SK-N-SH treated with all-trans-retinoic acid at 6 μM for 48 hours (cell line): ENCODE measurements at regions not wholly inside any gene's neighbourhood (a gene's known extent, or its start where the extent isn't known, plus 50 kb on each side); places are given as distances from the start of the nearest gene placed in this dataset.
A peak's percentile ranks its signal among the peaks of the same experiment; 100 is the strongest.

Experiments
- ATAC-seq: fragments of 200-7000 bp; cut with Tn5 transposase; 3 replicates; pipeline ENCODE4 v1.9.1; 2020; ENCODE audit warnings: mild to moderate bottlenecking, moderate library complexity
- ARNTL ChIP-seq: fragments of 450-650 bp; formaldehyde crosslinking; IDR thresholded peaks from 2 replicates; pipeline ENCODE4 v1.5.0; 2020; ENCODE audit warnings: low read depth, mild to moderate bottlenecking, moderate library complexity, borderline replicate concordance
- BACH2 ChIP-seq: fragments of 250-450 bp; sonication (Bioruptor Pico); IDR thresholded peaks from 2 replicates; pipeline ENCODE4 v1.9.0; 2021; ENCODE audit warnings: mild to moderate bottlenecking, borderline replicate concordance
- CSDC2 ChIP-seq: fragments of 250-450 bp; sonication (Bioruptor Pico); IDR thresholded peaks from 2 replicates; pipeline ENCODE4 v1.5.0; 2020; ENCODE audit warnings: mild to moderate bottlenecking, moderate library complexity
- ESRRG ChIP-seq: fragments of 250-450 bp; sonication (Bioruptor Pico); IDR thresholded peaks from 2 replicates; pipeline ENCODE4 v1.6.1; 2021; ENCODE audit warnings: mild to moderate bottlenecking
- GLIS3 ChIP-seq: fragments of 250-450 bp; sonication (Bioruptor Pico); IDR thresholded peaks from 2 replicates; pipeline ENCODE4 v1.5.0; 2020; ENCODE audit warnings: mild to moderate bottlenecking, moderate library complexity
- OSR1 ChIP-seq: fragments of 250-450 bp; sonication (Bioruptor Pico); IDR thresholded peaks from 2 replicates; pipeline ENCODE4 v1.8.0; 2022; ENCODE audit warnings: moderate library complexity, mild to moderate bottlenecking, inconsistent platforms
- PPARA ChIP-seq: fragments of 250-450 bp; sonication (Bioruptor Pico); IDR thresholded peaks from 2 replicates; pipeline ENCODE4 v1.5.0; 2020; ENCODE audit warnings: mild to moderate bottlenecking, borderline replicate concordance
- RARB ChIP-seq: fragments of 250-450 bp; sonication (Bioruptor Pico); IDR thresholded peaks from 2 replicates; pipeline ENCODE4 v1.8.0; 2021; ENCODE audit warnings: mild to moderate bottlenecking, moderate library complexity
- SNAI2 ChIP-seq: fragments of 250-450 bp; sonication (Bioruptor Pico); IDR thresholded peaks from 2 replicates; pipeline ENCODE4 v1.5.0; 2020; ENCODE audit warnings: mild to moderate bottlenecking, moderate library complexity
- TCF4 ChIP-seq: fragments of 250-450 bp; sonication (Bioruptor Pico); IDR thresholded peaks from 2 replicates; pipeline ENCODE4 v1.8.0; 2021; ENCODE audit warnings: mild to moderate bottlenecking, moderate library complexity, borderline replicate concordance
- TOX ChIP-seq: fragments of 250-450 bp; sonication (Bioruptor Pico); IDR thresholded peaks from 2 replicates; pipeline ENCODE4 v1.8.0; 2021; ENCODE audit warnings: mild to moderate bottlenecking, moderate library complexity, borderline replicate concordance
- ZC3H10 ChIP-seq: fragments of 250-450 bp; sonication (Bioruptor Pico); IDR thresholded peaks from 2 replicates; pipeline ENCODE4 v1.5.1; 2021; ENCODE audit warnings: mild to moderate bottlenecking, moderate library complexity
- ZFP3 ChIP-seq: fragments of 250-450 bp; sonication (Bioruptor Pico); IDR thresholded peaks from 2 replicates; pipeline ENCODE4 v1.5.0; 2020; ENCODE audit warnings: mild to moderate bottlenecking, moderate library complexity
- ZFP30 ChIP-seq: fragments of 450-650 bp; formaldehyde crosslinking; IDR thresholded peaks from 2 replicates; pipeline ENCODE4 v1.5.0; 2022; ENCODE audit warnings: mild to moderate bottlenecking, moderate library complexity
- ZNF565 ChIP-seq: fragments of 450-650 bp; formaldehyde crosslinking; conservative IDR thresholded peaks from 2 replicates; pipeline ENCODE4 v1.5.0; 2020; ENCODE audit warnings: low read depth, mild to moderate bottlenecking, moderate library complexity
- ZNF70 ChIP-seq: fragments of 450-650 bp; formaldehyde crosslinking; IDR thresholded peaks from 2 replicates; pipeline ENCODE4 v1.5.0; 2020; ENCODE audit warnings: mild to moderate bottlenecking, moderate library complexity
- ZNF8 ChIP-seq: fragments of 450-650 bp; formaldehyde crosslinking; IDR thresholded peaks from 2 replicates; pipeline ENCODE4 v1.5.0; 2020; ENCODE audit warnings: mild to moderate bottlenecking, moderate library complexity
- TF ChIP-seq, protein P1 (sequence below): fragments of 250-450 bp; sonication (Bioruptor Pico); IDR thresholded peaks from 2 replicates; pipeline ENCODE4 v1.5.1; 2020; ENCODE audit warnings: low read depth, mild to moderate bottlenecking, moderate library complexity
- TF ChIP-seq, protein P2 (sequence below): fragments of 250-450 bp; sonication (Bioruptor Pico); IDR thresholded peaks from 2 replicates; pipeline ENCODE4 v1.8.0; 2021; ENCODE audit warnings: low read depth, mild to moderate bottlenecking, moderate library complexity, borderline replicate concordance
- TF ChIP-seq, protein P3 (sequence below): fragments of 250-450 bp; sonication (Bioruptor Pico); IDR thresholded peaks from 2 replicates; pipeline ENCODE4 v1.5.1; 2021; ENCODE audit warnings: mild to moderate bottlenecking, moderate library complexity
- TF ChIP-seq, protein P4 (sequence below): fragments of 250-450 bp; sonication (Bioruptor Pico); IDR thresholded peaks from 2 replicates; pipeline ENCODE4 v1.5.0; 2020; ENCODE audit warnings: mild to moderate bottlenecking, moderate library complexity

DNA sequence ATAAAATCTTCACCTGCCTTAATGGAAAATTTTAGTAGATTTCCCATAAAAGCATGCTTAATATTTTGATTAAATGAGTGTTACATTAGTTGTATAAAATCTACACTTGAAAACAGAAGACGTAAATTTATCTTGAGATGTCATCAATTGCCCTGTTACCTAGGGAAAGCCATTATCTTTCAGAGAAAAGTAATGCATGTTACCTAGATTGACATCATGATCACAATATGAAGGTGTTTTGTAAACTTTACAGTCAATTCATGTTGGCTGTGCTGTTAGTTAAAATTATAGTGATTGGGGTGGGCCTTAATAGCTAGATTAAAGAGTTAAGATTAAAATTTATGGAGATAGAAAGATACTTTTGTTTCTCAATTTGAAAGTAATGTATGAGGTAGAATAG lies 293.2 kb upstream of the PCDH18 start (continued):
- TF ChIP-seq RARB (CRISPR knock-in tag) (no peak), PPARA (CRISPR knock-in tag) (no peak), ZFP3 (no peak), GLIS3 (CRISPR knock-in tag) (no peak), TOX (CRISPR knock-in tag) (no peak), ZNF8 (CRISPR knock-in tag) (no peak), ESRRG (no peak)
- TF ChIP-seq, protein P1, sequence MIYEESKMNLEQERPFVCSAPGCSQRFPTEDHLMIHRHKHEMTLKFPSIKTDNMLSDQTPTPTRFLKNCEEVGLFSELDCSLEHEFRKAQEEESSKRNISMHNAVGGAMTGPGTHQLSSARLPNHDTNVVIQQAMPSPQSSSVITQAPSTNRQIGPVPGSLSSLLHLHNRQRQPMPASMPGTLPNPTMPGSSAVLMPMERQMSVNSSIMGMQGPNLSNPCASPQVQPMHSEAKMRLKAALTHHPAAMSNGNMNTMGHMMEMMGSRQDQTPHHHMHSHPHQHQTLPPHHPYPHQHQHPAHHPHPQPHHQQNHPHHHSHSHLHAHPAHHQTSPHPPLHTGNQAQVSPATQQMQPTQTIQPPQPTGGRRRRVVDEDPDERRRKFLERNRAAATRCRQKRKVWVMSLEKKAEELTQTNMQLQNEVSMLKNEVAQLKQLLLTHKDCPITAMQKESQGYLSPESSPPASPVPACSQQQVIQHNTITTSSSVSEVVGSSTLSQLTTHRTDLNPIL (CRISPR knock-in tag): no peak

DNA sequence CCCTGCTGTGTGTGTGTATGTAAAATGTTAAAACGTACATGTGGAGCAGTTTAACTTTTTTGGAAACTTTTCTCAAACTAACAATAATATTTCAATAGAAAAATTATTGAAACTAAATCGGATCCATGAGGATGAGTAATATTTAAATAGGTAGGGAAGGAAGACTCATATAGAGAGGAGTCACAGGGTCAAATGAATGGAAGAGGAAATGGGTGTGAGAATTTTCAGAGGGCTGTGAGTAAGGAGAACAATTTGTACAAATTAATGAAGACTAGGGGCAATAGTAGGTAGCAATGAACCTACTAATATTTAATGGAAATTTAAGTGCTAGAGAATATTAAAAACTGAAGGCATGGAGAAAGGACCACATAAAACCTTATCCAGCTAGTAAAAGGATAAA lies 290.7 kb upstream of the PCDH18 start:
- TF ChIP-seq RARB (CRISPR knock-in tag) (no peak), ZNF8 (CRISPR knock-in tag) (no peak), ZNF565 (no peak), ZFP3 (no peak), ESRRG (no peak), ARNTL (CRISPR knock-in tag) (no peak)
- TF ChIP-seq, protein P1 (CRISPR knock-in tag): no peak
- TF ChIP-seq, protein P2, sequence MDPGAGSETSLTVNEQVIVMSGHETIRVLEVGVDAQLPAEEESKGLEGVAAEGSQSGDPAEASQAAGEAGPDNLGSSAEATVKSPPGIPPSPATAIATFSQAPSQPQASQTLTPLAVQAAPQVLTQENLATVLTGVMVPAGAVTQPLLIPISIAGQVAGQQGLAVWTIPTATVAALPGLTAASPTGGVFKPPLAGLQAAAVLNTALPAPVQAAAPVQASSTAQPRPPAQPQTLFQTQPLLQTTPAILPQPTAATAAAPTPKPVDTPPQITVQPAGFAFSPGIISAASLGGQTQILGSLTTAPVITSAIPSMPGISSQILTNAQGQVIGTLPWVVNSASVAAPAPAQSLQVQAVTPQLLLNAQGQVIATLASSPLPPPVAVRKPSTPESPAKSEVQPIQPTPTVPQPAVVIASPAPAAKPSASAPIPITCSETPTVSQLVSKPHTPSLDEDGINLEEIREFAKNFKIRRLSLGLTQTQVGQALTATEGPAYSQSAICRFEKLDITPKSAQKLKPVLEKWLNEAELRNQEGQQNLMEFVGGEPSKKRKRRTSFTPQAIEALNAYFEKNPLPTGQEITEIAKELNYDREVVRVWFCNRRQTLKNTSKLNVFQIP (CRISPR knock-in tag): no peak

DNA sequence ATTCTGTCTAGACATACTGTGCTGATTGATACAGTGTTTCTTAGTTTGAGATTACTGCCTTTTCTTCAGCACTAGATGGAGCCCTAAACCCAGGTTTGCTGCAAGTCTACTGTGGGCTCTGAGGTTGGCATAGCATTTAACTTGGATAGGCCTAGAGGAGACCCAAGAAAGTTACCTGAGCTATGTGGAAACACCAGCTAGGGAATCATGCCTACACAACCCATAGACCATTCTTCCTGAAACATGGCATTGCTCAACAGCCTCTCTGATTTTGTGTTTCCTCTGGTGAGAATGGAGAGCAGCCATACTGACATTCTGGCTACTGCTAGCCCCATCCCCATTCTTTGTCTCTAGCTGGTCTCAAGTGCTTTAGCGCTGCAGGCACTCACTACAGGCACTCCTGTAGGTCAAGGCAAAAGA lies 287.7 kb upstream of the PCDH18 start:
- peak; percentile 96 for ATAC-seq
- TF ChIP-seq ZC3H10 (CRISPR knock-in tag) (no peak), ZNF565 (no peak), TOX (CRISPR knock-in tag) (no peak)

More for the DNA sequence above, 290.7 kb upstream of the PCDH18 start:
- ATAC-seq: no peak

DNA sequence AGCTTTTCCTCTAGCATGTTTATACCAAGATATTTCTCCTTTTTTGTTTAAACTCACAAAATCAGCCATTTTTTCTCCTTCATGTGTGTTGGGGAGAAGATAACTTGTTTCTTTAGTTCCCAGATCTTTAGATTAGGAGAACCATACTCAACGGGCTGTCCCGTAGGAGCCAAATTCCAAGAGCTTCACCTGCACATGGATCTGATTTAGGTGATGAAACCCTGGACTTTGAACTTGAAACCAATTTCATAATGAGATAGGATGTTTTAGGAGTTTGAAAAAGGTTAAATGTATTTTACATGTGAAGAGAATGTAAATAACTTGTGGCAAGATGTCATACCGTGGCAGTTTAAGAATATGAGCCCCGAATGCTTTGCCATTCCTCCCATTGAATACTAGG lies 280.0 kb upstream of the PCDH18 start:
- TF ChIP-seq ZFP30: no peak
- TF ChIP-seq BACH2 (CRISPR knock-in tag): no peak
- TF ChIP-seq TCF4: no peak
- TF ChIP-seq OSR1 (CRISPR knock-in tag): no peak
- TF ChIP-seq, protein P1 (CRISPR knock-in tag): no peak
- TF ChIP-seq PPARA (CRISPR knock-in tag): no peak
- no peak for TF ChIP-seq GLIS3 (CRISPR knock-in tag)
- TF ChIP-seq ZNF70 (CRISPR knock-in tag): no peak
- TF ChIP-seq ZC3H10 (CRISPR knock-in tag): no peak
- TF ChIP-seq SNAI2 (CRISPR knock-in tag): no peak
- TF ChIP-seq ZNF8 (CRISPR knock-in tag): no peak
- TF ChIP-seq ZFP3: no peak
- TF ChIP-seq CSDC2 (CRISPR knock-in tag): no peak
- TF ChIP-seq, protein P3, sequence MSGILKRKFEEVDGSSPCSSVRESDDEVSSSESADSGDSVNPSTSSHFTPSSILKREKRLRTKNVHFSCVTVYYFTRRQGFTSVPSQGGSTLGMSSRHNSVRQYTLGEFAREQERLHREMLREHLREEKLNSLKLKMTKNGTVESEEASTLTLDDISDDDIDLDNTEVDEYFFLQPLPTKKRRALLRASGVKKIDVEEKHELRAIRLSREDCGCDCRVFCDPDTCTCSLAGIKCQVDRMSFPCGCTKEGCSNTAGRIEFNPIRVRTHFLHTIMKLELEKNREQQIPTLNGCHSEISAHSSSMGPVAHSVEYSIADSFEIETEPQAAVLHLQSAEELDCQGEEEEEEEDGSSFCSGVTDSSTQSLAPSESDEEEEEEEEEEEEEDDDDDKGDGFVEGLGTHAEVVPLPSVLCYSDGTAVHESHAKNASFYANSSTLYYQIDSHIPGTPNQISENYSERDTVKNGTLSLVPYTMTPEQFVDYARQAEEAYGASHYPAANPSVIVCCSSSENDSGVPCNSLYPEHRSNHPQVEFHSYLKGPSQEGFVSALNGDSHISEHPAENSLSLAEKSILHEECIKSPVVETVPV (CRISPR knock-in tag): no peak
- TF ChIP-seq, all 23 proteins: peak for 0
- no peak for ATAC-seq

DNA sequence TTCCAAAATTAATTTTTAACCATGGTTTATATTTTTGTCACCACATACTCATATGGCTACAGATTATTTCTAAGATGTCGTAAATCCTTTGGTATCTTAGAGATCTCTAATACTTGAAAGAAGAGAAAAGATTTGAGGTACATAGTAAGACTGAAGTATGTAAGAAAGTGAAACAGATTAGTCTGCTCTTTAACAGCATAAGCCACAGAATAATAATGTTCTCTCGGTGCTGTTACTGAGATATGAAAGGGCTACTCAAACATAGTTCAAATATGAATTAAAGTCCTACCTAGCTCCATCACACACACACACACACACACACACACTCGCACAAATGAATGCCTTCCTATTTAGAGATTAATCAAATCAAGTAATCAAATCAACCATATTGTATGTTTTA lies 274.1 kb upstream of the PCDH18 start:
- ATAC-seq: no peak
- TF ChIP-seq, protein P4, sequence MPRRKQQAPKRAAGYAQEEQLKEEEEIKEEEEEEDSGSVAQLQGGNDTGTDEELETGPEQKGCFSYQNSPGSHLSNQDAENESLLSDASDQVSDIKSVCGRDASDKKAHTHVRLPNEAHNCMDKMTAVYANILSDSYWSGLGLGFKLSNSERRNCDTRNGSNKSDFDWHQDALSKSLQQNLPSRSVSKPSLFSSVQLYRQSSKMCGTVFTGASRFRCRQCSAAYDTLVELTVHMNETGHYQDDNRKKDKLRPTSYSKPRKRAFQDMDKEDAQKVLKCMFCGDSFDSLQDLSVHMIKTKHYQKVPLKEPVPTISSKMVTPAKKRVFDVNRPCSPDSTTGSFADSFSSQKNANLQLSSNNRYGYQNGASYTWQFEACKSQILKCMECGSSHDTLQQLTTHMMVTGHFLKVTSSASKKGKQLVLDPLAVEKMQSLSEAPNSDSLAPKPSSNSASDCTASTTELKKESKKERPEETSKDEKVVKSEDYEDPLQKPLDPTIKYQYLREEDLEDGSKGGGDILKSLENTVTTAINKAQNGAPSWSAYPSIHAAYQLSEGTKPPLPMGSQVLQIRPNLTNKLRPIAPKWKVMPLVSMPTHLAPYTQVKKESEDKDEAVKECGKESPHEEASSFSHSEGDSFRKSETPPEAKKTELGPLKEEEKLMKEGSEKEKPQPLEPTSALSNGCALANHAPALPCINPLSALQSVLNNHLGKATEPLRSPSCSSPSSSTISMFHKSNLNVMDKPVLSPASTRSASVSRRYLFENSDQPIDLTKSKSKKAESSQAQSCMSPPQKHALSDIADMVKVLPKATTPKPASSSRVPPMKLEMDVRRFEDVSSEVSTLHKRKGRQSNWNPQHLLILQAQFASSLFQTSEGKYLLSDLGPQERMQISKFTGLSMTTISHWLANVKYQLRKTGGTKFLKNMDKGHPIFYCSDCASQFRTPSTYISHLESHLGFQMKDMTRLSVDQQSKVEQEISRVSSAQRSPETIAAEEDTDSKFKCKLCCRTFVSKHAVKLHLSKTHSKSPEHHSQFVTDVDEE (CRISPR knock-in tag): no peak
- TF ChIP-seq, protein P3 (CRISPR knock-in tag): no peak
- no peak for TF ChIP-seq SNAI2 (CRISPR knock-in tag)
- TF ChIP-seq TOX (CRISPR knock-in tag): no peak
- TF ChIP-seq ARNTL (CRISPR knock-in tag): no peak
- no peak for TF ChIP-seq OSR1 (CRISPR knock-in tag)
- TF ChIP-seq, protein P1 (CRISPR knock-in tag): no peak
- TF ChIP-seq ESRRG: no peak
- TF ChIP-seq ZNF8 (CRISPR knock-in tag): no peak
- TF ChIP-seq ZC3H10 (CRISPR knock-in tag): no peak
